GM12878 (cell line): ENCODE measurements at regions not wholly inside any gene's neighbourhood (a gene's known extent, or its start where the extent isn't known, plus 50 kb on each side); places are given as distances from the start of the nearest gene placed in this dataset.

Source experiments
- ATAC-seq: fragments of 200-7000 bp; cut with Tn5 transposase; 3 replicates; pipeline ENCODE4 v1.9.1; 2020; ENCODE audit warnings: mild to moderate bottlenecking, moderate library complexity
- BruUV-seq: library from RNA; stranded (reverse); fragments of 400-500 nt; replicated peaks from 2 replicates; lab custom pipeline; 2021; lab: Mats Ljungman, UMichigan
- CTCF ChIA-PET: fragments of 300-600 bp; sonication (Branson Sonifier 250); formaldehyde crosslinking; extraction: SDS; loops from one replicate; lab custom pipeline; 2021; ENCODE audit warnings: inconsistent platforms; lab: Yijun Ruan, JAX
- POLR2A ChIA-PET: fragments of 350-600 bp; formaldehyde crosslinking; extraction: SDS; loops from one replicate; lab custom pipeline; 2021; ENCODE audit warnings: inconsistent platforms; lab: Charles Lee
- RAD21 ChIA-PET: fragments of 300-600 bp; sonication (Branson Sonifier 250); formaldehyde crosslinking; loops from one replicate; lab custom pipeline; 2023; ENCODE audit warnings: antibody characterized with exemption; ENCODE audit not compliant: unreplicated experiment; lab: Charles Lee
- SMC1A ChIA-PET: fragments of 300-600 bp; sonication (Branson Sonifier 250); formaldehyde crosslinking; loops from one replicate; lab custom pipeline; 2023; ENCODE audit not compliant: unreplicated experiment, uncharacterized antibody; lab: Charles Lee
- DNase-seq: peaks from one replicate; pipeline ENCODE4 v3.0.0-alpha.2; 2011; ENCODE audit warnings: low read depth, low spot score
- FAIRE-seq: peaks from 3 replicates; lab custom pipeline; 2011; peaks lifted over from hg19 to GRCh38; lab: Jason Lieb, UNC
- H2AFZ ChIP-seq: 2 replicates; pipeline ENCODE4 v1.6.0; 2011; ENCODE audit warnings: low read depth, low read length, control low read depth; ENCODE audit not compliant: control insufficient read depth
- H3K27ac ChIP-seq: 2 replicates; pipeline ENCODE4 v1.5.1; 2011; ENCODE audit warnings: control low read depth; ENCODE audit not compliant: control insufficient read depth, insufficient read depth
- H3K27me3 ChIP-seq, 2 experiments: replicated peaks in 1 of 2; 2 replicates each; pipeline versions ENCODE4 v1.6.0 to v1.6.1; 2011; ENCODE audit warnings: low read length in 1 of 2; ENCODE audit not compliant: control insufficient read depth in 2 of 2, insufficient read depth in 2 of 2
- H3K36me3 ChIP-seq, 2 experiments: 2 replicates each; pipeline ENCODE4 v1.5.1; 2011; ENCODE audit warnings: low read length in 1 of 2; ENCODE audit not compliant: control insufficient read depth in 2 of 2, insufficient read depth in 2 of 2
- H3K4me1 ChIP-seq: 2 replicates; pipeline ENCODE4 v1.6.1; 2011; ENCODE audit warnings: mild to moderate bottlenecking, low read length, moderate library complexity, mixed read lengths; ENCODE audit not compliant: control insufficient read depth, insufficient read depth
- H3K4me2 ChIP-seq: 2 replicates; pipeline ENCODE4 v1.6.0; 2011; ENCODE audit warnings: control low read depth; ENCODE audit not compliant: control insufficient read depth, insufficient read depth
- H3K4me3 ChIP-seq: fragments of 200-600 bp; sonication (generic); 2 replicates; pipeline ENCODE4 v1.5.1; 2016
- H3K79me2 ChIP-seq: 2 replicates; pipeline ENCODE4 v1.6.0; 2011; ENCODE audit warnings: low read length; ENCODE audit not compliant: control insufficient read depth, insufficient read depth
- H3K9ac ChIP-seq: 2 replicates; pipeline ENCODE4 v1.8.0; 2011; ENCODE audit warnings: low read length, control low read depth, mixed read lengths; ENCODE audit not compliant: control insufficient read depth, insufficient read depth
- H3K9me3 ChIP-seq: replicated peaks from 3 replicates; pipeline ENCODE4 v1.5.1; 2011; ENCODE audit warnings: mild to moderate bottlenecking, low read length; ENCODE audit not compliant: control insufficient read depth, insufficient read depth
- H4K20me1 ChIP-seq: 2 replicates; pipeline ENCODE4 v1.6.0; 2011; ENCODE audit not compliant: control insufficient read depth, insufficient read depth
- BACH1 ChIP-seq: fragments of 450-650 bp; IDR thresholded peaks from 2 replicates; pipeline ENCODE4 v1.6.1; 2017; ENCODE audit warnings: mild to moderate bottlenecking, borderline replicate concordance
- EED ChIP-seq: sonication (generic); IDR thresholded peaks from 2 replicates; pipeline ENCODE4 v1.6.1; 2016; ENCODE audit warnings: antibody characterized with exemption, low read depth
- EGR1 ChIP-seq, 2 experiments: IDR thresholded peaks; 1 replicate in 1 of 2; 2 replicates in 1 of 2; pipeline ENCODE4 v1.6.1; 2011 to 2012; ENCODE audit warnings: low read depth in 2 of 2, low read length in 2 of 2, borderline replicate concordance in 1 of 2, mild to moderate bottlenecking in 1 of 2, moderate library complexity in 1 of 2
- IKZF2 ChIP-seq, 2 experiments: fragments of 450-650 bp; IDR thresholded peaks; 2 replicates each; pipeline ENCODE4 v1.6.1; 2017; ENCODE audit warnings: mild to moderate bottlenecking in 2 of 2, moderate library complexity in 2 of 2
- IRF4 ChIP-seq: IDR thresholded peaks from 2 replicates; pipeline ENCODE4 v1.6.1; 2011; ENCODE audit warnings: low read depth, low read length
- LARP7 ChIP-seq: fragments of 450-650 bp; IDR thresholded peaks from 2 replicates; pipeline ENCODE4 v1.6.1; 2017; ENCODE audit warnings: mild to moderate bottlenecking
- MEF2B ChIP-seq: fragments of 450-650 bp; IDR thresholded peaks from 2 replicates; pipeline ENCODE4 v1.6.1; 2018; ENCODE audit warnings: mild to moderate bottlenecking, moderate library complexity; ENCODE audit not compliant: partially characterized antibody, poor library complexity, severe bottlenecking
- NFIC ChIP-seq: IDR thresholded peaks from 2 replicates; pipeline ENCODE4 v1.6.1; 2012; ENCODE audit warnings: low read depth, mild to moderate bottlenecking, inconsistent platforms, low read length, moderate library complexity
- NFXL1 ChIP-seq: fragments of 450-650 bp; IDR thresholded peaks from 2 replicates; pipeline ENCODE4 v1.6.1; 2017; ENCODE audit warnings: antibody characterized with exemption, mild to moderate bottlenecking, borderline replicate concordance
- NFYB ChIP-seq: IDR thresholded peaks from 2 replicates; pipeline ENCODE4 v1.6.1; 2011; ENCODE audit warnings: low read depth, mild to moderate bottlenecking, low read length, improper control_type of control experiment, moderate library complexity; ENCODE audit not compliant: insufficient read depth
- NR2C2 ChIP-seq: IDR thresholded peaks from 2 replicates; pipeline ENCODE4 v1.6.1; 2011; ENCODE audit warnings: borderline replicate concordance, low read depth; ENCODE audit not compliant: control insufficient read depth, insufficient read length
- PML ChIP-seq: IDR thresholded peaks from 2 replicates; pipeline ENCODE4 v1.6.1; 2012; ENCODE audit warnings: low read length, inconsistent platforms
- POLR2AphosphoS2 ChIP-seq: IDR thresholded peaks from 2 replicates; pipeline ENCODE4 v1.6.1; 2011; ENCODE audit warnings: low read depth, mild to moderate bottlenecking, low read length, improper control_type of control experiment, moderate library complexity
- POU2F2 ChIP-seq: IDR thresholded peaks from 3 replicates; pipeline ENCODE4 v1.6.1; 2011; ENCODE audit warnings: low read depth, mild to moderate bottlenecking, low read length, borderline replicate concordance
- RAD21 ChIP-seq: IDR thresholded peaks from 2 replicates; pipeline ENCODE4 v1.6.1; 2011; ENCODE audit warnings: mild to moderate bottlenecking, low read depth, low read length, moderate library complexity; ENCODE audit not compliant: insufficient read depth
- RAD51 ChIP-seq: fragments of 450-650 bp; IDR thresholded peaks from 2 replicates; pipeline ENCODE4 v1.6.1; 2016; ENCODE audit warnings: moderate library complexity, mild to moderate bottlenecking, inconsistent platforms
- RFX5 ChIP-seq: IDR thresholded peaks from 2 replicates; pipeline ENCODE4 v1.6.1; 2011; ENCODE audit warnings: low read depth, low read length, improper control_type of control experiment
- RUNX3 ChIP-seq: IDR thresholded peaks from 2 replicates; pipeline ENCODE4 v1.6.1; 2012; ENCODE audit warnings: low read length, inconsistent platforms
- SIX5 ChIP-seq: IDR thresholded peaks from 2 replicates; pipeline ENCODE4 v1.6.1; 2011; ENCODE audit warnings: mild to moderate bottlenecking, low read depth, low read length, moderate library complexity; ENCODE audit not compliant: severe bottlenecking
- SMARCA5 ChIP-seq: fragments of 450-650 bp; IDR thresholded peaks from 2 replicates; pipeline ENCODE4 v1.6.1; 2017; ENCODE audit warnings: mild to moderate bottlenecking
- STAT3 ChIP-seq: IDR thresholded peaks from 2 replicates; pipeline ENCODE4 v1.6.1; 2011; ENCODE audit warnings: low read depth, low read length, improper control_type of control experiment
- ZNF207 ChIP-seq: fragments of 450-650 bp; IDR thresholded peaks from 2 replicates; pipeline ENCODE4 v1.6.1; 2014; ENCODE audit warnings: antibody characterized with exemption, mild to moderate bottlenecking, borderline replicate concordance
- ZNF217 ChIP-seq: fragments of 450-650 bp; IDR thresholded peaks from 2 replicates; pipeline ENCODE4 v1.6.1; 2017; ENCODE audit warnings: antibody characterized with exemption, mild to moderate bottlenecking
- ZNF24 ChIP-seq: fragments of 450-650 bp; IDR thresholded peaks from 2 replicates; pipeline ENCODE4 v1.6.1; 2017; ENCODE audit warnings: antibody characterized with exemption, mild to moderate bottlenecking
- ZSCAN29 ChIP-seq: fragments of 450-650 bp; IDR thresholded peaks from 2 replicates; pipeline ENCODE4 v1.6.1; 2017; ENCODE audit warnings: mild to moderate bottlenecking, moderate library complexity
- ZZZ3 ChIP-seq: IDR thresholded peaks from 2 replicates; pipeline ENCODE4 v1.6.1; 2011; ENCODE audit warnings: low read depth; ENCODE audit not compliant: control insufficient read depth, insufficient read length
- WGBS: methylation state at CpG from one replicate; pipeline ENCODE4 v1.1.6; 2016; ENCODE audit warnings: low lambda C conversion rate; ENCODE audit not compliant: insufficient replicate concordance, insufficient coverage; ENCODE audit errors: missing lambda C conversion rate; 5-methylcytosine and 5-hydroxymethylcytosine counted together
- in situ Hi-C: fragments of 300-500 bp; cut with MboI; formaldehyde crosslinking; loops from 9 replicates; pipeline ENCODE4 v1.14.3; 2018; ENCODE audit warnings: mixed read lengths
- intact Hi-C: fragments of 100-400 bp; cut with micrococcal nuclease; formaldehyde crosslinking; loops from one replicate; pipeline ENCODE4 v1.14.2; 2022; ENCODE audit not compliant: unreplicated experiment
- TF ChIP-seq, protein P1 (sequence below): fragments of 450-650 bp; IDR thresholded peaks from 2 replicates; pipeline ENCODE4 v1.6.1; 2016; ENCODE audit warnings: mild to moderate bottlenecking
- TF ChIP-seq, protein P2 (sequence below): IDR thresholded peaks from 2 replicates; pipeline ENCODE4 v1.6.1; 2011; ENCODE audit warnings: low read depth, mild to moderate bottlenecking, low read length, moderate library complexity, borderline replicate concordance; ENCODE audit errors: extremely low read depth

DNA sequence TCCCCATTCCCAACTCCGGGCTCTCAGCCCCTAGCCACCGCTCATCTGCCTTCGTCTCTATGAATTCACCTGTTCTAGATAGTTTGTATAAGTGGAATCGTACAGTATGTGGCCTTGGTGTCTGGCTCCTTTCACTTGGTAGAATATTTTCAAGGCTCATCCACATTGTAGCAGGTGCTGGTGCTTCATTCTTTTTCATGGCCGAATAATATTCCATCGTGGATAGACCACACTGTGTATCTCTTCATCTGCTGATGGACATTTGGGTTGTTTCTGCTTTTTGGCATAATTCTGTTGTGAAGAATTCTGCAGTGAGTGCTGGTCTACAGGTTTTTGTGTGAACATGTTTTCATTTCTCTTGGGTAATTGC lies 324.2 kb downstream of the SEC14L1 start:
- RAD21 ChIA-PET, result interaction anchor here (1.0 to 1.7 kb wide), 9 partner anchors 9 to 139 kb away, joined by 3 to 8 read pairs (median 6); no protein-coding TSS in a partner anchor
- TF ChIP-seq MEF2B, result no peak
- TF ChIP-seq ZNF217, result no peak
- TF ChIP-seq IKZF2 (IDR thresholded peaks at IDR 0.05), result no peak
- no peak for TF ChIP-seq RFX5
- TF ChIP-seq ZNF207, result no peak
- TF ChIP-seq STAT3, result no peak
- TF ChIP-seq BACH1, result no peak
- TF ChIP-seq, protein P1, sequence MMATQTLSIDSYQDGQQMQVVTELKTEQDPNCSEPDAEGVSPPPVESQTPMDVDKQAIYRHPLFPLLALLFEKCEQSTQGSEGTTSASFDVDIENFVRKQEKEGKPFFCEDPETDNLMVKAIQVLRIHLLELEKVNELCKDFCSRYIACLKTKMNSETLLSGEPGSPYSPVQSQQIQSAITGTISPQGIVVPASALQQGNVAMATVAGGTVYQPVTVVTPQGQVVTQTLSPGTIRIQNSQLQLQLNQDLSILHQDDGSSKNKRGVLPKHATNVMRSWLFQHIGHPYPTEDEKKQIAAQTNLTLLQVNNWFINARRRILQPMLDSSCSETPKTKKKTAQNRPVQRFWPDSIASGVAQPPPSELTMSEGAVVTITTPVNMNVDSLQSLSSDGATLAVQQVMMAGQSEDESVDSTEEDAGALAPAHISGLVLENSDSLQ, result no peak
- no peak for TF ChIP-seq IRF4
- TF ChIP-seq ZZZ3, result no peak
- TF ChIP-seq, protein P2, sequence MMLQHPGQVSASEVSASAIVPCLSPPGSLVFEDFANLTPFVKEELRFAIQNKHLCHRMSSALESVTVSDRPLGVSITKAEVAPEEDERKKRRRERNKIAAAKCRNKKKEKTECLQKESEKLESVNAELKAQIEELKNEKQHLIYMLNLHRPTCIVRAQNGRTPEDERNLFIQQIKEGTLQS, result no peak
- no peak for TF ChIP-seq RAD21
- TF ChIP-seq POU2F2, result no peak
- no peak for TF ChIP-seq LARP7
- TF ChIP-seq NFXL1, result no peak
- TF ChIP-seq NFYB, result no peak
- TF ChIP-seq SIX5, result no peak
- peak; percentile 44 for TF ChIP-seq RUNX3
- no peak for TF ChIP-seq NR2C2
- no peak for TF ChIP-seq POLR2AphosphoS2
- peak; percentile 47; the same call in 1 of the 2 replicates for TF ChIP-seq RAD51
- TF ChIP-seq NFIC, result no peak
- TF ChIP-seq PML, result 0 out of 2 replicates have a peak, but pooled peaks have one; percentile 8
- TF ChIP-seq EGR1 (IDR thresholded peaks at IDR 0.05; ENCODE audit: borderline replicate concordance in 1 of 2, low read depth in 2 of 2, low read length in 2 of 2), result no peak
- TF ChIP-seq SMARCA5, result peak; percentile 80; the same call in 1 of the 2 replicates
- TF ChIP-seq ZSCAN29, result no peak
- TF ChIP-seq ZNF24, result no peak
- no peak for TF ChIP-seq EED

More for the DNA sequence above, 324.2 kb downstream of the SEC14L1 start:
- H3K36me3 ChIP-seq, result peaks cover 22 to 25% of the 10 kb centered on the region in 2 experiments
- H3K4me1 ChIP-seq, result peaks cover 63% of the 10 kb centered on the region
- no TSS peak for BruUV-seq
- ChIA-PET POLR2A (interaction anchor here (1.1 to 2.1 kb wide), 7 partner anchors 8 to 143 kb away, joined by 3 to 16 read pairs (median 7); no protein-coding TSS in a partner anchor), SMC1A (interaction anchor here (0.8 to 9.1 kb wide), 6 partner anchors 8 to 30 kb away, joined by 3 to 96 read pairs (median 6); no protein-coding TSS in a partner anchor), CTCF (interaction anchor here (1.6 to 1.7 kb wide), 2 partner anchors 20 to 35 kb away, joined by 3 to 7 read pairs; no protein-coding TSS in a partner anchor)
- H3K4me3 ChIP-seq, result no peak overlapping the region; the same call in 1 of the 2 replicates
- peak; percentile 59 for FAIRE-seq
- H3K79me2 ChIP-seq, result peaks cover 89% of the 10 kb centered on the region
- no peaks in the 10 kb centered on the region; the same call in 1 of the 2 replicates for H4K20me1 ChIP-seq
- ATAC-seq, result no peak
- intact Hi-C loops (no loop called here), in situ Hi-C loops (loop anchor here (25.0 kb wide), 1 partner anchor 1203 kb away; the partner anchor contains the start of gene UBALD2)
- no peaks in the 10 kb centered on the region for H3K27me3 ChIP-seq
- peak overlapping the region; percentile 65 for H3K9ac ChIP-seq
- no peak for DNase-seq
- WGBS, result 51% methylated on average over 6 of the region's 6 CpGs
- peak overlapping the region; percentile 85 for H3K27ac ChIP-seq
- H2AFZ ChIP-seq, result no peak overlapping the region
- H3K9me3 ChIP-seq, result no peaks in the 10 kb centered on the region
- peak overlapping the region; percentile 93 for H3K4me2 ChIP-seq
